ENCODE measurements at regions not wholly inside any gene's neighbourhood (a gene's known extent, or its start where the extent isn't known, plus 50 kb on each side); places are given as distances from the start of the nearest gene placed in this dataset.

DNA sequence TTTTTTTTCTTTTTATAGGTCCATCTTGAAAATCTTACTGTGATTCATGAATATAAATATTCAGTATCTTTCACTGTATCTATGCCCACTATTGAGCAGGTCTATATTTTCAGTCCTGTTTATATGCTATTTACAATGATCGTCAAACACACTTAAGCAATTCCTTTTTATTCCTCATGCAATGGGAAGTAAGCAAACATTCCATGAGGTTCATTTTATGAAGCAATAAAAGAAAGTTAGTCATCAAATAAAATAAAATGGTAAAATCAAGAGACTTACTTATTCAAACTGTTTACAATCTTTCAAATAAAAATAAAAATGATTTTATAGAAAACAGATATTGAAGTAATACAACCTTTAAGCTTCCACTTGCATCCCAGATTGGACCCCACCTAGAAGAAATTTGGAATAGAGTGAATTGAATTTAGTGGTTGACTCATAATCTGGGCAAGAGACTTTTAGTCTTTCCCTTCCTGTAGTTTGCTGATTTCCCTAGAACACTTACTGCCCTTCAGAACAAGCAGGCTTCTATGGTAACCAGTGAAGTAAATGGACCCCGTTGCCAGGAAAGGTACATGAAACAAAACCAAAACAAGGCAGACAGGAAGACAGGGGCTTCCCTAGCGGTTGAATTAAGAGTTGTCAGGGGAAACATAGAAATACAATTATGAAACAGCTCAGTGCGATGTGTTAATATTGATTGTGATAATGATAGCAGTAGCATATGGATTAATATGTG lies 241.0 kb upstream of the ATP2B1 start:
- H3K9me3 ChIP-seq (replicated peaks in 1 of 11): no peaks in the 10 kb centered on the region
- H4K20me1 ChIP-seq: no peaks in the 10 kb centered on the region
- TF ChIP-seq Cebpa-rat (IDR thresholded peaks at IDR 0.05): no peak
- peaks cover 0 to 24% (median 2%) of the 10 kb centered on the region in 10 experiments; a peak in 5 of 20 replicates for H3K4me1 ChIP-seq
- H3K27ac ChIP-seq: no peak overlapping the region; a peak in 1 of 22 replicates
- H3K27me3 ChIP-seq: no peaks in the 10 kb centered on the region
- peak overlapping the region in 3 of 11 experiments; percentile 3 to 32 (median 31); a peak in 2 of 22 replicates for H3K4me2 ChIP-seq
- no peaks in the 10 kb centered on the region for H3K36me3 ChIP-seq
- H3K9ac ChIP-seq: no peak overlapping the region
- H3K4me3 ChIP-seq: no peak overlapping the region

DNA sequence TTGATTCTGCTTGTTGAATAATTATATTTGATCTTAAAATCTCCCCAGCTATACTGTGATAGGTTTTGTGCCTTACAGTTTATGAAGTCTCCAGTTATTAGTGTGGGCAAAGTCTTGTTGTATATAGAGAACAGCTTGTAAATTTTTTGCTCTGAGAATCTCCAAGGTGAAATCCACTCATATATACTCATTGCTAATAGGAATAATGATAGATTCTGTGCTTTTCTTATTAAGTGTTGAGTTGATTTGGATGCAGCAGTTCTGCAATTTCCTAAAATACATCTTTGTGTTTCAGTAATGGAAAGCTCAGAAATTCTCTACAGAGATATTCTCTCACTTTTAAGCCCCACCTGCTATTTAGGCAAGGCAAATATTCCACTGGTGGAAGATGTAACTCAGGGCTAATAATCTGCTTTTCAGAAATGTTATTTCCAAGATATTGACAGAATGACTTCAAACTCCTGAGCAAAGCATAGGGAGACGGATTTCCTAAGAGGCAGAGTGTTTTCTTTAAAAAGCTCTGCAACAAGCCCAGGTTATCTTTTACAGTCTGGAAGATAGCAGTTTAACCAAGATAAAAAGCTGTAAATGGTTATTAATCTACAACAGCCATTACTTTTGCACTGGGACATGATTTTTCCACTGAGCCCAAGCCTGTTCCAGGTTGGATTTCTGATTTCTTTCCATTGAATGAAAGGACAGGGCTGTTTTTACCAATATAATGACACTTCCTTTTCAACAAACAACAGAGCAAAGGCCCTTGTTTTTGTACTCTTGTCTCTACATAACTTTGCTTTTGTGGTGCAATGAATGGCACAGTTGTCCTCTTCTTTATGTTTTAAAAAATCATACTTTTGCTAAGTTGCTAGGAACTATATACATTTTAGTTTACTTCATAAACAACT lies 239.9 kb upstream of the ATP2B1 start:
- Histone ChIP-seq H3K4me1 (peaks cover 0 to 24% (median 2%) of the 10 kb centered on the region in 10 experiments; a peak in 5 of 20 replicates), H3K4me3 (no peak overlapping the region), H3K9ac (peak overlapping the region in 2 of 11 experiments; percentile 7 to 44; a peak in 2 of 22 replicates), H4K20me1 (no peaks in the 10 kb centered on the region), H3K36me3 (no peaks in the 10 kb centered on the region), H3K4me2 (peak overlapping the region in 3 of 11 experiments; percentile 13 to 61 (median 53); a peak in 4 of 22 replicates), H3K27ac (peak overlapping the region in 2 of 11 experiments; percentile 32 to 33; a peak in 1 of 22 replicates), H3K27me3 (no peaks in the 10 kb centered on the region), H3K9me3 (replicated peaks in 1 of 11) (no peaks in the 10 kb centered on the region)
- TF ChIP-seq Cebpa-rat (IDR thresholded peaks at IDR 0.05): no peak

DNA sequence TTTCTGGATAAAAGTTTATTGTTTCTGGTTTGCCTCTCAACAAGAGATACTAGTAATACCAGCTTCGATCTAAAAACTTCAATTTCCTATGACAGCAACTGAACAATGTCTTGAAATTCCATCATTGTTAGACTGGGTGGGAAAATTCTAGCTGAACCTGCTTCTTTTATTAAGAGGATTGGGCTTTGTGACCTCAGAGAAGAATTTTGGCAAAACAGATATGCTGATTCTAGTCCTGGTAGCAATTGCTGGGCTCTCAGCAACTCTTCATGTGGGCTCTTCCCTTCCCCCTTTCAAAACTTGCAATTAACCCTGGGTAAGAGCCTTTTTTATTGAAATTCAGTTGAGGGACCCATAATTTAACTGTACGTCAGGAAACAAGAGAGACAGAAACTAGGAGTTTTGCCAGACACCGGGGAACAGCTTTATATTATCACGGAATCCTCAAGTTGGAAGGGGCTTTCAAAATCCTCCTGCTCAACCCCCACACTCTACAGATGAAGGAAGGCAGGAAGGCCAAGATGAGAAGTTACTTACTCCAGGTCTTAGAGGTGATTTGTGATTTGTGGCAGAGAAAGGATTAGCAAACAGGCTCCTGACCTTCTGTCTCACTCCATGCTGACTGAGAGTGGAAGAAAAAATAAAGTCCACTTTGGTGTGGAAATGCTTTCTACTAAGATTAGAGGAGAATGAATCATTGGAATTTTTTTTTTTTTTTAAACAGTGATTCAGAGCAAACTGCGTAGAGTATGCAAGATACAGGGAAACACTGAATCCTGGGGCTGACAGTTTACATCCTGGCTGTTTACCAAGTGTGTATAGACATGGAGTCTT lies 239.0 kb upstream of the ATP2B1 start:
- peak overlapping the region in 3 of 11 experiments; percentile 7 to 44 (median 37); a peak in 3 of 22 replicates for H3K9ac ChIP-seq
- no peak overlapping the region for H3K4me3 ChIP-seq
- H3K4me2 ChIP-seq: peak overlapping the region in 3 of 11 experiments; percentile 13 to 61 (median 53); a peak in 5 of 22 replicates
- H3K9me3 ChIP-seq (replicated peaks in 1 of 11): no peaks in the 10 kb centered on the region
- peaks cover 0 to 24% (median 2%) of the 10 kb centered on the region in 10 experiments; a peak in 5 of 20 replicates for H3K4me1 ChIP-seq
- no peaks in the 10 kb centered on the region for H4K20me1 ChIP-seq
- no peak for TF ChIP-seq Cebpa-rat (IDR thresholded peaks at IDR 0.05)
- no peaks in the 10 kb centered on the region for H3K27me3 ChIP-seq
- H3K36me3 ChIP-seq: no peaks in the 10 kb centered on the region
- peak overlapping the region in 2 of 11 experiments; percentile 32 to 33; a peak in 2 of 22 replicates for H3K27ac ChIP-seq

DNA sequence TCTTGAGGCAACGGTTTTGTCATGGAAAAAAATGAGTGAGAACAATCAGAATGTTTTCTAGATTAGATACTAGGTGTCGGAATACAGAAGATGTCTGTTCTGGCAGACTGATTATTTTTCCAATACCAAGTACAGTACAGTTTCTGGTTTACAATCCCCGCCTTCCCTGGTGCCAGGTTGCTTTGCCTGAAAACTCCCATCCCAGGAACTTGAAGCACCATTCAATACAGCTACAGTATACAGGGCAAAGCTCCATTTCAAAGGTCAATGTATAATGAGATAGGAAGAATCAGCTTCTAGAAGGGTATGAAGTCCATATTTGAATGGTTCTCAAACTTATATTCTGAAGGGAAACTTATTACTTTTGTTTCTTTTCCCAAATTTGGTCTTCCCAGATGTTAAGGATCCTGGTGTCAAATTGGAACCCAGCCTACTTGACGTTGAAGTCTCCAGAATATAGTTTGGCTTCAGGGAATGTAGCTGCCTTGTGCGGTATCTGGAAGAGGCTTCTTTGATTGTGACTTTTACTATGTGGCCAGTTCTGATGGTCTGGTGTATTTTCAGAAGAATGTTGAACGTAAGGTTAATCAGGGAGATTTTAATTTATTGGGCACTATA lies 238.0 kb upstream of the ATP2B1 start:
- no peak overlapping the region for H3K9ac ChIP-seq
- no peak overlapping the region for H3K4me2 ChIP-seq
- no peaks in the 10 kb centered on the region for H3K36me3 ChIP-seq
- H3K9me3 ChIP-seq (replicated peaks in 1 of 11): no peaks in the 10 kb centered on the region
- no peak overlapping the region for H3K4me3 ChIP-seq
- H3K27me3 ChIP-seq: no peaks in the 10 kb centered on the region
- H3K4me1 ChIP-seq: peaks cover 0 to 24% (median 2%) of the 10 kb centered on the region in 10 experiments; a peak in 5 of 20 replicates
- H3K27ac ChIP-seq: no peak overlapping the region
- no peak for TF ChIP-seq Cebpa-rat (IDR thresholded peaks at IDR 0.05)
- no peaks in the 10 kb centered on the region for H4K20me1 ChIP-seq

DNA sequence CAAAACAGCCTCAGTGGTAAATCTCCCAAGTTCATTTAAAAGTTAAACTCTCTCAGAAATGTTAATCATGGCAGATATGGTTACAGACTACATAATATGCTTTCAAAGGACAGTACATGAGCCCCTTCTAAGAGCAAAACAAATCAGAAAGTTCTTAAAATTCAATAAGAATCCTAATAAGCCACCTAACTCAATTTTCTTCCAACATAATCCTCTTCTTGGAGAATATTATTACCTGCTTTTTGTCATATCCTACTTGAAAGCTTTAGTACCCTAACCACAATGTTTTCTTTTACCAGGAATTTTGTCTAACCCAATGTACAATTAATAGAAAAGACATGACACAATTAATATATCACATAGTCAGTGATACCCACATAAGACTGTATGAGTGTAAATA lies 236.5 kb upstream of the ATP2B1 start:
- no peak for TF ChIP-seq Cebpa-rat (IDR thresholded peaks at IDR 0.05)
- Histone ChIP-seq H3K36me3 (no peaks in the 10 kb centered on the region), H3K27me3 (no peaks in the 10 kb centered on the region), H3K9ac (no peak overlapping the region), H4K20me1 (no peaks in the 10 kb centered on the region), H3K27ac (no peak overlapping the region), H3K4me3 (no peak overlapping the region), H3K9me3 (replicated peaks in 1 of 11) (no peaks in the 10 kb centered on the region), H3K4me2 (no peak overlapping the region), H3K4me1 (peaks cover 0 to 23% (median 2%) of the 10 kb centered on the region in 10 experiments; a peak in 5 of 20 replicates)

DNA sequence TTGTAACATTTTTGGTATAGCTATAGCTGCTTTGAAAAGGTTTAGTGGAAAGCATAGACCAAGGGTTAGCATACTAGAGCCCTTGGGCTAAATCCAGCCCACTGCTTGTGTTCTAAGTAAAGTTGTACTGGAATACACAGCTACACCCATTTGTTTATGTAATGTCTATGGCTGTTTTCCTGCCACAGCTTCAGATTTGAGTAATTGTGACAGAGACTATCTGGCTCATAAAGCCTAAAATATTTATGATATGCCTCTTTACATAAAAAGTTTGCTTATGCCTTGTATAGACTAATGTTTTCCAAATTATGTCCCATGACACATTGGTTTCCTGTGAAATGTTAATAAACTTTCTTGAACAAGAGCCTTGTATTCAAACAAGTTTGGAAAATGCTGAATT lies 234.8 kb upstream of the ATP2B1 start:
- H3K4me3 ChIP-seq: no peak overlapping the region
- no peak overlapping the region for H3K9ac ChIP-seq
- no peaks in the 10 kb centered on the region for H3K27me3 ChIP-seq
- no peaks in the 10 kb centered on the region for H3K9me3 ChIP-seq (replicated peaks in 1 of 11)
- H3K4me2 ChIP-seq: no peak overlapping the region
- H4K20me1 ChIP-seq: no peaks in the 10 kb centered on the region
- no peak for TF ChIP-seq Cebpa-rat (IDR thresholded peaks at IDR 0.05)
- H3K36me3 ChIP-seq: no peaks in the 10 kb centered on the region
- peaks cover 0 to 12% (median 0%) of the 10 kb centered on the region in 10 experiments; a peak in 5 of 20 replicates for H3K4me1 ChIP-seq
- H3K27ac ChIP-seq: no peak overlapping the region

DNA sequence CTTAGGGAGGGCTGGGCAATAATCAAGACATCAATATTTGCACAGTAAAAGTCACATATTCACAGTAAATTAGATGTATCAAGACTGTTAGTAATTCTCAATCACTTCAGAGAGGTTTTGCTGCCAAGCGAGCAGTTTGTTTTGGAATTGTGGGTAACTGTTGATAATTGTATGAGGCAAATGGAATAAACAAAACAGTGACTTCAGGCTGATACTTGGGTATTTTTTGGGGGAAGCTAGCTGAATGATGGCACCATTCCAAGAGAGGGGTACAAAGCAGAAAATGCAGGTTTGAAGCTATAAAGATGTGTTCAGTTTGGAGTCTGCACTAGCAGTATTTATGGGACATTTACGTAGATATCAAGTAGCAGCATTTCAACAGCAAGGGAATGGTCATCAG lies 232.8 kb upstream of the ATP2B1 start:
- TF ChIP-seq Cebpa-rat (IDR thresholded peaks at IDR 0.05): no peak
- Histone ChIP-seq H3K4me3 (no peak overlapping the region), H3K27ac (no peak overlapping the region), H3K9me3 (replicated peaks in 1 of 11) (no peaks in the 10 kb centered on the region), H3K4me2 (no peak overlapping the region), H3K27me3 (no peaks in the 10 kb centered on the region), H3K36me3 (no peaks in the 10 kb centered on the region), H3K9ac (no peak overlapping the region), H4K20me1 (no peaks in the 10 kb centered on the region), H3K4me1 (no peaks in the 10 kb centered on the region)

DNA sequence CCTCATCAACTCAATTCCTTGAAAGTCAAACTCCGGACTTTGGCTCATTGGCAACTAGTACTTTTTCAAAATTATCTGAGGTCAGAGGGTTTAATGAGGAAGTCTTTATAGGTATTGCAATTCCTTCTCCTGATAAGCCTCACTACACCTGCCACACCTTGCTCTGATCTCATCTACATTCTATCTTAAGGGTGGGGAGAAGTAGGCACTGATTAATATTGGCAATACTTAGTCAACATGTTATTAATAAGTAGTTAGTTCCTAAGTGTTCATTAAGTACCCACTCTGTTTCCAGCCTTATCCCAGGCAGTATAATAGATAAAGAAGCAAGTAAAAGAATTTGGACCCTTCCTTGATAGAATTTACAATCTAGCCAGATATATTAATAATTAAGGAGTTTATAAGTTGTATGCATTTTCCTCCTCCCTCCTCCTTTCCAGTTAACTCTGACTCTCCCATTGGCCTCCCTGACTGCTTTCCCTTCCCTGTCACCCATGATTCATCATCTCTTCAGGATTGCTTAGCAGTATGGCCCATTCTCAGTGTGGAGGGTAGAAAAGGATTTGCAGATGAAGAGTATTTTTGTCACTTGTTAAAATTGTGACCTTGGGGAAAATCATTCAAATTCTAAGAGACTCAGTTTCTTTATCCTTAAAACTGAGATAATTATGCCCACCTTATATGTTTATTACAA lies 231.0 kb upstream of the ATP2B1 start:
- no peak for TF ChIP-seq Cebpa-rat (IDR thresholded peaks at IDR 0.05)
- Histone ChIP-seq H3K27me3 (no peaks in the 10 kb centered on the region), H3K4me3 (no peak overlapping the region), H3K9me3 (replicated peaks in 1 of 11) (no peaks in the 10 kb centered on the region), H4K20me1 (no peaks in the 10 kb centered on the region), H3K36me3 (no peaks in the 10 kb centered on the region), H3K9ac (no peak overlapping the region), H3K4me2 (no peak overlapping the region), H3K27ac (no peak overlapping the region), H3K4me1 (peaks cover 0 to 8% (median 0%) of the 10 kb centered on the region in 10 experiments; a peak in 1 of 20 replicates)

All from BLaER1 treated with 17β-estradiol and CSF1 and Interleukin-3, amounts not matched to agents 10 nM and 100 nM (cell line).